Endothelial cell of umbilical vein (primary cell): ENCODE measurements at regions not wholly inside any gene's neighbourhood (a gene's known extent, or its start where the extent isn't known, plus 50 kb on each side); places are given as distances from the start of the nearest gene placed in this dataset.

ENCODE experiments used
- BruUV-seq: library from RNA; stranded (reverse); fragments of 400-500 nt; replicated peaks from 2 replicates; lab custom pipeline; 2021; lab: Mats Ljungman, UMichigan
- CTCF ChIA-PET: fragments of 300-600, 350-600 bp; sonication (Branson Sonifier 250); formaldehyde crosslinking; loops from one replicate; lab custom pipeline; 2021; ENCODE audit warnings: antibody characterized with exemption, inconsistent platforms; lab: Charles Lee
- POLR2A ChIA-PET: fragments of 300-600, 350-600 bp; sonication (Branson Sonifier 250); formaldehyde crosslinking; loops from one replicate; lab custom pipeline; 2021; ENCODE audit warnings: antibody characterized with exemption, inconsistent platforms; lab: Charles Lee
- DNase-seq: peaks from one replicate; pipeline ENCODE4 v3.0.0-alpha.2; 2011; ENCODE audit warnings: low read depth, low spot score
- FAIRE-seq: peaks from 2 replicates; lab custom pipeline; 2011; peaks lifted over from hg19 to GRCh38; lab: Jason Lieb, UNC
- H2AFZ ChIP-seq: 2 replicates; pipeline ENCODE4 v1.6.0; 2012; ENCODE audit warnings: low read depth, low read length, control low read depth, inconsistent platforms
- H3K27ac ChIP-seq: 2 replicates; pipeline ENCODE4 v1.5.1; 2011; ENCODE audit warnings: low read depth, mild to moderate bottlenecking, control low read depth, low read length, moderate library complexity; ENCODE audit not compliant: insufficient read depth
- H3K27me3 ChIP-seq, 2 experiments: 2 replicates each; pipeline versions ENCODE4 v1.6.0 to v1.6.1; 2011; ENCODE audit warnings: low read length in 2 of 2, mixed read lengths in 1 of 2; ENCODE audit not compliant: control insufficient read depth in 2 of 2, insufficient read depth in 2 of 2
- H3K36me3 ChIP-seq, 2 experiments: 2 replicates in 1 of 2; 3 replicates in 1 of 2; pipeline ENCODE4 v1.5.1; 2011; ENCODE audit warnings: low read length in 2 of 2, mild to moderate bottlenecking in 1 of 2, moderate library complexity in 1 of 2; ENCODE audit not compliant: control insufficient read depth in 2 of 2, insufficient read depth in 2 of 2; ENCODE audit errors: extremely low read depth in 1 of 2
- H3K4me1 ChIP-seq: 3 replicates; pipeline ENCODE4 v1.5.1; 2011; ENCODE audit warnings: mild to moderate bottlenecking, low read length; ENCODE audit not compliant: control insufficient read depth, insufficient read depth; ENCODE audit errors: extremely low read depth
- H3K4me2 ChIP-seq: 2 replicates; pipeline ENCODE4 v1.6.1; 2011; ENCODE audit warnings: low read length, control low read depth, mixed read lengths; ENCODE audit not compliant: insufficient read depth
- H3K4me3 ChIP-seq, 3 experiments: fragments of 200-600 bp in 1 of 3; sonication (generic), shearing (Covaris generic) in 1 of 3; replicated peaks in 1 of 3; 2 replicates each; pipeline ENCODE4 v1.5.1; 2011 to 2016; ENCODE audit warnings: control low read depth in 3 of 3, low read length in 3 of 3, mild to moderate bottlenecking in 2 of 3, inconsistent platforms in 1 of 3, low read depth in 1 of 3, moderate library complexity in 1 of 3; ENCODE audit not compliant: insufficient read depth in 1 of 3
- H3K79me2 ChIP-seq: 2 replicates; pipeline ENCODE4 v1.6.0; 2012; ENCODE audit warnings: low read length, inconsistent platforms; ENCODE audit not compliant: control insufficient read depth, insufficient read depth
- H3K9ac ChIP-seq: replicated peaks from 2 replicates; pipeline ENCODE3; 2011; ENCODE audit warnings: low read length, control low read depth; ENCODE audit not compliant: insufficient read depth; ENCODE audit errors: extremely low read depth
- H3K9me1 ChIP-seq: replicated peaks from 3 replicates; pipeline ENCODE4 v1.6.0; 2011; ENCODE audit warnings: mild to moderate bottlenecking, low read length; ENCODE audit not compliant: control insufficient read depth, insufficient read depth; ENCODE audit errors: extremely low read depth
- H3K9me3 ChIP-seq: replicated peaks from 2 replicates; pipeline ENCODE4 v1.5.1; 2012; ENCODE audit warnings: low read length, inconsistent platforms; ENCODE audit not compliant: control insufficient read depth, insufficient read depth
- H4K20me1 ChIP-seq: replicated peaks from 2 replicates; pipeline ENCODE3; 2011; ENCODE audit warnings: mild to moderate bottlenecking, low read length; ENCODE audit not compliant: control insufficient read depth, insufficient read depth; ENCODE audit errors: extremely low read depth
- CTCF ChIP-seq, 2 donors: IDR thresholded peaks; 1 replicate in 1 of 2; 2 replicates in 1 of 2; pipeline ENCODE4 v1.5.1; 2011; ENCODE audit warnings: low read length in 2 of 2, mild to moderate bottlenecking in 2 of 2, moderate library complexity in 2 of 2, control low read depth in 1 of 2, inconsistent platforms in 1 of 2, low read depth in 1 of 2; ENCODE audit not compliant: insufficient read depth in 1 of 2; ENCODE audit errors: extremely low read depth in 1 of 2
- EZH2 ChIP-seq: IDR thresholded peaks from 2 replicates; pipeline ENCODE4 v1.6.1; 2012; ENCODE audit warnings: borderline replicate concordance, low read depth, mild to moderate bottlenecking, moderate library complexity, low read length, inconsistent platforms; ENCODE audit not compliant: severe bottlenecking
- FOS ChIP-seq: IDR thresholded peaks from 2 replicates; pipeline ENCODE4 v1.6.1; 2011; ENCODE audit warnings: mild to moderate bottlenecking, low read length, moderate library complexity, borderline replicate concordance; ENCODE audit not compliant: insufficient read depth
- GATA2 ChIP-seq: IDR thresholded peaks from 2 replicates; pipeline ENCODE4 v1.7.0; 2011; ENCODE audit warnings: low read depth, mild to moderate bottlenecking, moderate library complexity, mixed read lengths, low read length; ENCODE audit not compliant: insufficient read length, insufficient read depth
- JUN ChIP-seq: IDR thresholded peaks from 2 replicates; pipeline ENCODE4 v1.6.1; 2011; ENCODE audit warnings: borderline replicate concordance, low read depth; ENCODE audit not compliant: insufficient read length, insufficient read depth
- MYC ChIP-seq: IDR thresholded peaks from one replicate; pipeline ENCODE4 v1.6.1; 2011; ENCODE audit warnings: mild to moderate bottlenecking, low read depth, low read length
- POLR2A ChIP-seq: IDR thresholded peaks from 2 replicates; pipeline ENCODE4 v1.6.1; 2012; ENCODE audit warnings: low read depth, mild to moderate bottlenecking, control low read depth, low read length
- POLR2AphosphoS5 ChIP-seq: IDR thresholded peaks from 2 replicates; pipeline ENCODE4 v1.6.1; 2012; ENCODE audit warnings: low read depth, mild to moderate bottlenecking, control low read depth, low read length, moderate library complexity; ENCODE audit not compliant: insufficient read depth
- dilution Hi-C: fragments of 300-500 bp; cut with MboI; formaldehyde crosslinking; loops from one replicate; pipeline ENCODE4 v1.15.0; 2019; ENCODE audit warnings: low sequenced_read_pairs; ENCODE audit not compliant: extremely low pct_ligation_motif_present
- intact Hi-C: fragments of 100-400 bp; cut with micrococcal nuclease; formaldehyde crosslinking; loops from one replicate; pipeline ENCODE4 v1.10.0; 2022

DNA sequence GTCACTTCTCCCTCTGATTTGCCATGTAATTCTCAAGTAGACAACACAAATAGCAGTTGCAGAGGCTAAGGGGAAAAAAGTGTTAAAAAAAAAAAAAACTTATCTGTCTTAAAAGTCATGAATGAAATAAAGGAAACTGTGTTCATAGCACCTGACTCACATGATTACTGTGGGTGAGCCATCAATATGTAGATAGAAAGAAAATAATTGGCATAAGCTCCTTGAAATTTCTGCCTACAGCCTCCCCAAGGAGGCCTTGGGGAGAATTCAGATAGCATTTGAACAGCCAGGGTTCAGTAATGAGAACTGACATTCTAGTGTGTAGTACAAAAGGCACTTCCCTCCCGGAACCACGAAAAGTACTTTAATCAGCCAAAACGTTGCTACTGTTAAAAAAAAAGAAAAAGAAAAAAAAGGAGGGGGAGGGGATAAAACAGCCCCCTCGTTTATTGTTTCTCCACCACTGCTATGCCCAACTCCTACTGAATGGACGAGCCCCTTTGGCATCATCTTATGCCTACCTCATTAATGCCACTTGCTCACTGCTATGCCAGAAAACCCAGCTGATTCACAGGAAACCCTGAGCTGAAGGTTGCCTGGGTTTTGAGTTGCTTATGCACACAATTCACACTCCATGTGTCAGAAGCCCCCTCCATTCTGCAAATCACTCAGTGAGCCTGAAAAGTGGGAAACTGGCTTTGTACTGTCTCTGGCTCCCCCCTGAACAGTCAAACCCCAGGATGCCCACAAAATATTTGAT, 65.5 kb upstream of the KLF7 start:
- ChIA-PET POLR2A (no interaction called here), CTCF (interaction anchor here (1.3 to 1.6 kb wide), 3 partner anchors 9 to 249 kb away, joined by 3 to 6 read pairs (median 4); no protein-coding TSS in a partner anchor)
- FAIRE-seq (no peak), DNase-seq (no peak)
- TF ChIP-seq CTCF (IDR thresholded peaks at IDR 0.05; ENCODE audit: extremely low read depth in 1 of 2, insufficient read depth in 1 of 2, low read depth in 1 of 2, low read length in 2 of 2) (no peak), EZH2 (no peak), MYC (no peak), POLR2AphosphoS5 (no peak), FOS (no peak), GATA2 (no peak), POLR2A (no peak), JUN (no peak)
- no peaks in the 10 kb centered on the region for H3K9me1 ChIP-seq
- H3K27me3 ChIP-seq: no peaks in the 10 kb centered on the region
- dilution Hi-C loops (no loop called here), intact Hi-C loops (no loop called here)
- no peak overlapping the region for H3K9ac ChIP-seq
- H3K27ac ChIP-seq: no peak overlapping the region
- no peaks in the 10 kb centered on the region for H3K36me3 ChIP-seq
- no TSS peak for BruUV-seq
- H3K79me2 ChIP-seq: no peaks in the 10 kb centered on the region
- H3K4me2 ChIP-seq: no peak overlapping the region
- no peaks in the 10 kb centered on the region for H3K9me3 ChIP-seq
- no peaks in the 10 kb centered on the region for H4K20me1 ChIP-seq
- H3K4me1 ChIP-seq: peaks cover 24% of the 10 kb centered on the region
- no peak overlapping the region for H3K4me3 ChIP-seq
- no peak overlapping the region for H2AFZ ChIP-seq
